A673 (cell line): ENCODE measurements at regions not wholly inside any gene's neighbourhood (a gene's known extent, or its start where the extent isn't known, plus 50 kb on each side); places are given as distances from the start of the nearest gene placed in this dataset.

ENCODE experiments used
- EZH2 ChIP-seq: fragments of 200-600 bp; sonication (generic); IDR thresholded peaks from 2 replicates; pipeline ENCODE4 v1.6.1; 2017; ENCODE audit warnings: borderline replicate concordance, low read depth, mild to moderate bottlenecking, mixed read lengths, antibody characterized with exemption, low read length; ENCODE audit not compliant: poor library complexity, severe bottlenecking
- TF ChIP-seq, protein P1 (sequence below): fragments of 300-800, 200-600 bp; sonication (generic); conservative IDR thresholded peaks from 2 replicates; pipeline ENCODE4 v1.5.1; 2017; ENCODE audit warnings: low read depth, mild to moderate bottlenecking, antibody characterized with exemption, low read length, moderate library complexity, mixed read lengths

DNA sequence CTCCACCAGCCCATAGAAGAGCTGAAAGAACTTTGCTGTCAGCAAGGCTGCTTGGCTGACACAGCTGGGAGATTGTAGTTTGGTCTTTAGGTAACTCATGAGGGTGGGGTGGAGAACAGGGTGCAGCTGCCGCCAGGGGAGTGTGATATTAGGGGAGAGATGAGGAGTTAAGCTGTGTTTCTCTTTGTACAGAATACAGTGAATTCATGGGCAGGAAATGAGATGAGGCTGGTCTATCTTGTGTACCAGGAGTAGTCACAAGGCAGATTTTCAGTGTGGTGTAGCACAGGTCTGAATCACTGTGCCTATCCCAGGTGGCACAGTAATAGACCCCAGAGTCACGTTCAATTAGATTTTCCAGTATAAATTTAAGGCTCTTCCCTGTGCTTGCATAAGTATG, 56.6 kb upstream of the TARP start:
- TF ChIP-seq, protein P1, sequence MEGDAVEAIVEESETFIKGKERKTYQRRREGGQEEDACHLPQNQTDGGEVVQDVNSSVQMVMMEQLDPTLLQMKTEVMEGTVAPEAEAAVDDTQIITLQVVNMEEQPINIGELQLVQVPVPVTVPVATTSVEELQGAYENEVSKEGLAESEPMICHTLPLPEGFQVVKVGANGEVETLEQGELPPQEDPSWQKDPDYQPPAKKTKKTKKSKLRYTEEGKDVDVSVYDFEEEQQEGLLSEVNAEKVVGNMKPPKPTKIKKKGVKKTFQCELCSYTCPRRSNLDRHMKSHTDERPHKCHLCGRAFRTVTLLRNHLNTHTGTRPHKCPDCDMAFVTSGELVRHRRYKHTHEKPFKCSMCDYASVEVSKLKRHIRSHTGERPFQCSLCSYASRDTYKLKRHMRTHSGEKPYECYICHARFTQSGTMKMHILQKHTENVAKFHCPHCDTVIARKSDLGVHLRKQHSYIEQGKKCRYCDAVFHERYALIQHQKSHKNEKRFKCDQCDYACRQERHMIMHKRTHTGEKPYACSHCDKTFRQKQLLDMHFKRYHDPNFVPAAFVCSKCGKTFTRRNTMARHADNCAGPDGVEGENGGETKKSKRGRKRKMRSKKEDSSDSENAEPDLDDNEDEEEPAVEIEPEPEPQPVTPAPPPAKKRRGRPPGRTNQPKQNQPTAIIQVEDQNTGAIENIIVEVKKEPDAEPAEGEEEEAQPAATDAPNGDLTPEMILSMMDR, result no peak
- no peak for TF ChIP-seq EZH2
